ENCODE measurements at regions not wholly inside any gene's neighbourhood (a gene's known extent, or its start where the extent isn't known, plus 50 kb on each side); places are given as distances from the start of the nearest gene placed in this dataset.

- TF ChIP-seq POLR2A (IDR thresholded peaks at IDR 0.05) (no peak), CTCF (IDR thresholded peaks at IDR 0.05) (no peak)
Observed at GRCh38 chr12:92621833-92622232, 81.0 kb upstream of the PLEKHG7 start.
